NB4 (cell line): ENCODE measurements at regions not wholly inside any gene's neighbourhood (a gene's known extent, or its start where the extent isn't known, plus 50 kb on each side); places are given as distances from the start of the nearest gene placed in this dataset.

Experiments used
- DNase-seq: peaks from one replicate; pipeline ENCODE4 v3.0.0; 2010; ENCODE audit warnings: low read depth
- H3K4me3 ChIP-seq: one replicate; pipeline ENCODE4 v1.5.1; 2011; ENCODE audit warnings: mild to moderate bottlenecking, low read depth, low read length, moderate library complexity
- MYC ChIP-seq: IDR thresholded peaks from 2 replicates; pipeline ENCODE4 v1.6.1; 2011; ENCODE audit warnings: low read depth, low read length
- POLR2A ChIP-seq: IDR thresholded peaks from 2 replicates; pipeline ENCODE4 v1.6.1; 2011; ENCODE audit warnings: mild to moderate bottlenecking; ENCODE audit not compliant: insufficient read length; ENCODE audit errors: extremely low read depth
- TF ChIP-seq, protein P1 (sequence below): IDR thresholded peaks from 2 replicates; pipeline ENCODE4 v1.6.1; 2011; ENCODE audit warnings: low read depth, low read length
- TF ChIP-seq, protein P2 (sequence below): IDR thresholded peaks from one replicate; pipeline ENCODE4 v1.5.1; 2012; ENCODE audit warnings: low read depth, low read length

DNA sequence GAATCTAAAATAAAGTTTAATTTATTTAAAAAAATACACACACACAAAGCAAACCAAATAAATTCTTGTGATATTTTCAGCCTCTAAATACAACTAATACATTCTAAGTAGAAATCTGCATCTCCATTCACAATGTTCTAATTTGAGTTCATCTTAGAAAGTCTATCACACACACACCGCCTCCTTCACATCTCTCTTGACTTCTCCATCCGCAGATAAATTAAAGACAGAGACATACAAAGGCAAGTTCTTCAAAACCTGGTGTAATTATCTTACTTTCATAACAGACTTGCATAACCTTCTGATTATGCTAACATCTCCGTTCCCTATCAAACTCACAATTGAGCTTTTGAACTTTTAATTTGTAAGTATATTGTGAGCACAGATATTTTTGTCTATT lies 657.3 kb downstream of the VGLL3 start:
- DNase-seq = no peak
- no peak for TF ChIP-seq POLR2A
- TF ChIP-seq MYC = no peak
- TF ChIP-seq, protein P1, sequence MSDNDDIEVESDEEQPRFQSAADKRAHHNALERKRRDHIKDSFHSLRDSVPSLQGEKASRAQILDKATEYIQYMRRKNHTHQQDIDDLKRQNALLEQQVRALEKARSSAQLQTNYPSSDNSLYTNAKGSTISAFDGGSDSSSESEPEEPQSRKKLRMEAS = no peak
- TF ChIP-seq, protein P2, sequence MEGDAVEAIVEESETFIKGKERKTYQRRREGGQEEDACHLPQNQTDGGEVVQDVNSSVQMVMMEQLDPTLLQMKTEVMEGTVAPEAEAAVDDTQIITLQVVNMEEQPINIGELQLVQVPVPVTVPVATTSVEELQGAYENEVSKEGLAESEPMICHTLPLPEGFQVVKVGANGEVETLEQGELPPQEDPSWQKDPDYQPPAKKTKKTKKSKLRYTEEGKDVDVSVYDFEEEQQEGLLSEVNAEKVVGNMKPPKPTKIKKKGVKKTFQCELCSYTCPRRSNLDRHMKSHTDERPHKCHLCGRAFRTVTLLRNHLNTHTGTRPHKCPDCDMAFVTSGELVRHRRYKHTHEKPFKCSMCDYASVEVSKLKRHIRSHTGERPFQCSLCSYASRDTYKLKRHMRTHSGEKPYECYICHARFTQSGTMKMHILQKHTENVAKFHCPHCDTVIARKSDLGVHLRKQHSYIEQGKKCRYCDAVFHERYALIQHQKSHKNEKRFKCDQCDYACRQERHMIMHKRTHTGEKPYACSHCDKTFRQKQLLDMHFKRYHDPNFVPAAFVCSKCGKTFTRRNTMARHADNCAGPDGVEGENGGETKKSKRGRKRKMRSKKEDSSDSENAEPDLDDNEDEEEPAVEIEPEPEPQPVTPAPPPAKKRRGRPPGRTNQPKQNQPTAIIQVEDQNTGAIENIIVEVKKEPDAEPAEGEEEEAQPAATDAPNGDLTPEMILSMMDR = no peak
- H3K4me3 ChIP-seq = no peak overlapping the region

DNA sequence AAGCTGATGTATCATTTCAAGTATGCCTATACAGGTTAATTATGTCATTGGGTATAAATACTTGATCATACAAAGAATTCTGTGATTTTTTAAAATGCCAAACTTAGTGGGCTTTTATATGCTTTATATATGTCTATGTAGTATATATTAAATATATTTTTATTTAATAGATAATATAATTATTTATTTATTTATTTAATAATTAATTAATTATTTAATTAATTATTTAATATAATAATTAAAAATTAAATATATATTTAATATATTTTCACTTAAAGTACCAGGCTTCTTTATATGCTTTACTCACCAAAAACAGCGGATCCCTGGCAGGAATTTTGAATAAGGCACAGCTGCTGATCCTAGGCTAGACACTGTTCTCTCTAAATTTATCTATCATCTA lies 687.0 kb downstream of the VGLL3 start:
- no peak for DNase-seq
- no peak overlapping the region for H3K4me3 ChIP-seq
- TF ChIP-seq, protein P2 = no peak
- TF ChIP-seq, protein P1 = no peak
- TF ChIP-seq POLR2A (no peak), MYC (no peak)

DNA sequence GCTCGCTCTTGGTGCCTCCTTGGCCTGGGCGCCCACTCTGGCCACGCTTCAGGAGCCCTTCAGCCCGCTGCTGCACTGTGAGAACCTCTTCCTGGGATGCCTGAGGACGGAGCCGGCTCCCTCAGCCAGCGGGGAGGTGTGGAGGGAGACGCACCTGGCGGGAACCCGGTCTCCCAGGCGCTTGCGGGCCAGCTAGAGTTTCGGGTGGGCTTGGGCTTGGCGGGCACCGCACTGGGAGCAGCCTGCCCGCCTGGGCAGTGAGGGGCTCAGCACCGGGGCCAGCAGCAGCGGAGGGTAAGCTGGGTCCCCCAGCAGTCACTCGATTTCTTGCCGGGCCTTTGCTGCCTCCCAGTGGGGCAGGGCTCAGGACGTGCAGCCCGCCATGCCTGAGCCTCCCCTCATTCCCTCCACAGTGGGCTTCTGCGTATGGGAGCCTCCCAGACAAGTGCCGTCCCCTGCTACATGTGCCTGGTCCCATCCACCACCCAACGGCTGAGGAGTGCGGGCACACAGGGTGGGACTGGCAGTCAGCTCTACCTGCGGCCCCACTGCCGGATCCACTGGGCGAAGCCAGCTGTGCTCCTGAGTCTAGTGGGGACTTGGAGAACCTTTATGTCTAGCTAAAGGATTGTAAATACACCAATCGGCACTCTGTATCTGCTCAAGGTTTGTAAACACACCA lies 708.7 kb downstream of the VGLL3 start:
- no peak for TF ChIP-seq POLR2A
- TF ChIP-seq MYC = no peak
- TF ChIP-seq, protein P1 = no peak
- TF ChIP-seq, protein P2 = no peak
- no peak overlapping the region for H3K4me3 ChIP-seq
- no peak for DNase-seq

DNA sequence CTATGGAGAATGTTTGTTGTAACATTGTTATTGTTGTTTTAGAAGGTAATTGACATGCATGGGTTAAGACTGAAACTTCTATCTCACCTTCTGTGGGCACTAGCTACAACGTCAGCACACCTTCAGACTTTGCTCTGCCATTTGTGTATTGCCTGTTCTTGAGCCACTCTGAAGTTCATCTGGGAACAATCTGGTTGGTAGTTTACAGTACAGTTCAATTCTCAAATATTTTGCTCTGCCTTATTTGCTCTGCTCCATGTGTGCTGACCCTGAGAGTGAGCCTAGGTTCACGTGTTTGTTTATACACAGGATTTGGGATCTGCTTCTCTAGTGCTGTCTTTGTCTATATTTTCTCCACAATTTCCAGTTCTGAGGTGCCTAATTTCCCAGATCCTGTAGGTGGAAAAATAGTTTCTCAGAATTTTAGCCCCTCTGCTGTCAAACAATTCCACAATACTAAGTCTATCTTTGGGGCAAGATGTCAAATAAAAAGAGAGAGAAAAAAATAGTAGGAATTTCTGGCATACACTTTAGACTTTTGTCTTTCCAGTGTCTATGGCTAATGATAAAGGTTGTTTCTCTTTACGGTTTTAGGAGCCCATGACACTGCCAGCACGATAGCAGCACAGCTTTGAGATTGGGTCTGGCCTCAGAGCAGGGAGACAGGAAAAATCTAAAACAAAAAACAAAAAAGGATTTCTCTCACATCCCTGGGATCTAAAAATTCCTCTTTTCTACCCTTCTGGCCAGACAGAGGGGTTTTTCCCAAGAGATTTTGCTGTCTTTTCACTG lies 721.4 kb downstream of the VGLL3 start:
- TF ChIP-seq, protein P1 = no peak
- no peak for DNase-seq
- H3K4me3 ChIP-seq = no peak overlapping the region

DNA sequence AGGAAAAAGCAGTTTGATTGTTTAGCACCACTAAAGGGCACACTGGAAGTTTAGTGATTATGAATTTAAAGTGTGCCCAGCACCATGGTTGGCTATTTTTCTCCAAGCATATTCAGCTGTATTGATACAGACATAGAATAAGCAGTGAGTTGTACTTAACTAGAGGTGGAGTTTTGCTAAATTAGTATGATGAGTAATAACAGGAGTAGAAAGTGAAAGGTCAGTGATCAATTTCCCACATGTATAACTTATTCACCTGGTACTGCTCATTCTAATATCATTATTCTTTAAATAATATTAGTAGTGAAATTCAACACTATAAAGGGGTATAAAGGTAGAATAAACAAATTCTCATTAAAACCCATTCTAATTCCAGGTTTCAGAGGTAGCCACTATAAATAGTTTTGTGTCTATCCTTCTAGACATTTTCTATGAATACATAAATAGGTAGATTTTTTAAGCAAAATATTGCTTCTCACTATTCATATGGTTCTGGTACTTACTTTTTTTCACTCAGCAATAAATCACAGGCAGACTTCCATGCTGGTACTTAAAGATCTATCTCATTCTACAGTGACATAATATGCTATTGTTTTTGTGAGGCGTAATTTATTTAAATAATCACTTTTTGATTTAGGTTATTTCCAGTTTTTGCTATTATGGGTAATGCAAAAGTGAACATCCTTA lies 732.9 kb downstream of the VGLL3 start:
- TF ChIP-seq, protein P1 = no peak
- TF ChIP-seq, protein P2 = no peak
- TF ChIP-seq MYC (no peak), POLR2A (no peak)
- no peak for DNase-seq

DNA sequence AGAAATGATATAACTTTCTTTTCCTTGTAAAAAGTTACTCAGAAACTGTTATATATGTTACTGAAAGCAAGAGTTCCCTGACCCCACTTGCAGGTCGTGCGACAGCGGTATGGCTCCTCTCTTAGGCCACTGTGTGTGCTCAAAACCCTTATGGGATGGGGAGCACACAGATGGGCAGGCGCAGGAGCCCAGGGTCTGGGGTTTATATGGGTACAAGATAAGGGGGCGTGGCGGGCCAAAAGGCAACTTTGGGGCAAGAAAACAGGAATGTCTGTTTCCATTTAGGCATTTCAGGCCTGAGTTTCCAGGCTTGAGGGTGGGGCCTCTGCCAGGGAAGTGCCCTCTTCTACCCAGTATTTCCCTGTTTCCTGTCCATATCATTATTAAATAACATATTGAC lies 736.5 kb downstream of the VGLL3 start:
- TF ChIP-seq, protein P2 = no peak
- no peak for TF ChIP-seq POLR2A
- TF ChIP-seq, protein P1 = no peak
- TF ChIP-seq MYC = no peak
- DNase-seq = no peak
- no peak overlapping the region for H3K4me3 ChIP-seq

More for the DNA sequence above, 732.9 kb downstream of the VGLL3 start:
- no peak overlapping the region for H3K4me3 ChIP-seq
